Activated CD8-positive, alpha-beta memory T cell treated with anti-CD3 and anti-CD28 coated beads, Interleukin-2, amount 50 U/mL, for 24 hours (primary cell): ENCODE measurements at regions not wholly inside any gene's neighbourhood (a gene's known extent, or its start where the extent isn't known, plus 50 kb on each side); places are given as distances from the start of the nearest gene placed in this dataset.

ENCODE experiments used
- DNase-seq: peaks from one replicate; pipeline ENCODE4 v3.0.0-alpha.2; 2020; ENCODE audit errors: extremely low read depth

DNA sequence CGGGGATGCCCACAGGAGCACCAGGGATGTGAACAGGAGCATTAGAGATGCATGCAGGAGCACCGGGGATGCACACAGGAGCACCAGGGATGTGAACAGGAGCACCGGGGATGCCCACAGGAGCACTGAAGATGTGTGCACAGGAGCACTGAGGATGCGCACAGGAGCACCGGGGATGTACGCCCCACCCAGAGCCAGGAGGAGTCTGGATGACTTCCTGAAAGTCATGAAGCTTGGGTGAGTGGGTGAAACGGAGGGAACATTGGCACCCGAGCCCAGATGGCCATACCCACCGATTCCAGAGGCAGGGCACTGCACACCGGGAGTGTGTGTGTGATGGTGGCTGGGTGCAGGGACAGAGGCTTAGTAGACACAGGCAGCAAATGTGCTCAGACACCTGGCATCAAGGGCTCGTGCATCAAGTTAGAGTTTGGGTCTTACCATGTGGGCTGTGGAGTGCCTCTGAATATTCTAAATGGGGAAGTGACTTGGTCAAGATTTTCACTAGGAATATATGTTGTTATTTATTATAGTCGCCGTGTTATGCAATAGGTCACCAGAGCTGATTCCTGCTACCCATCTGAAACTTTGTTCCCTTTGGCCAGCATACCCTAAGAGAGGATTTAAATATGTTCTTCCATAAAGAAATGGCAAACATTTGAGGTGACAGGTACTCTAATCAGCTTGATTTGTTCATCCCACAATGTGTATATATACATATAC is 365.8 kb upstream of the MYT1L start:
- DNase-seq = no peak

GRCh38 chr2:2696325-2696724 is 365.2 kb upstream of the MYT1L start:
- DNase-seq = no peak

GRCh38 chr2:2694746-2695145 is 363.7 kb upstream of the MYT1L start:
- no peak for DNase-seq

DNA sequence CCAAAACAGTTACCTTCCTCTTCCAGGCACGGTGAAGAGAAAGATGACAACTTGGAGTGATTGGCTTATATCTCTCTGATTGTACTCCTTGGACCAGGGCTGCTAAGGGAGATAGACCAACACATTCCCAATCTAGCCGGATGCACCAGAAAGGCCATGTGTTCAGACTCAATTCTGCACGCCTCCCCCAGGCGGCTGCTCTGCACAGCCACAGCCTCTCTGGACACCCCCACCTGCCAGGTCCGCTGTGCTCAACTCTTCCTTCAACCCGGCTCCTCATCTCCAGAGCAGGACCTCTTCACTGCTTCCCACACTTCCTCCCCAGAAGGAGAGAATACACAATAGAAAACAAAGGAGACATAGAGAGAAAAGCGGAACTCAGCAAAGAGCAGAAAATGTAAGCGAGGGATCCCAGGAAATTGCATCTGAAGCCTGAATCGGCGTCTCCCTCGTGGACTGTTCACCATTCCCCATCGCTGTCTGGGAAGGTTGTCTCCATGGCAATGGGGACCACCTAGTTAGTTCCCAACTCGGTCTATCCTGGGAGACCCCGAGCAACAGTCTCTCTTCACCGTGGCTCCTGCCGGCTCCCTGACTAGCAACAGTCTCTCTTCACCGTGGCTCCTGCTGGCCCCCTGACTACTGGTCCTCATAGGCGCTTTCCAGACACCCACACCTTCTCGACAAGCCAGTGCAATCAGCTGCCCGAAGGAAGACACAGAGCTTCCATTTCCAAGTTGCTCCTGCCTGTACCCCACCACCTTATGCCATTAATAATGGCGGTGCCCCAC is 361.7 kb upstream of the MYT1L start:
- DNase-seq = no peak

DNA sequence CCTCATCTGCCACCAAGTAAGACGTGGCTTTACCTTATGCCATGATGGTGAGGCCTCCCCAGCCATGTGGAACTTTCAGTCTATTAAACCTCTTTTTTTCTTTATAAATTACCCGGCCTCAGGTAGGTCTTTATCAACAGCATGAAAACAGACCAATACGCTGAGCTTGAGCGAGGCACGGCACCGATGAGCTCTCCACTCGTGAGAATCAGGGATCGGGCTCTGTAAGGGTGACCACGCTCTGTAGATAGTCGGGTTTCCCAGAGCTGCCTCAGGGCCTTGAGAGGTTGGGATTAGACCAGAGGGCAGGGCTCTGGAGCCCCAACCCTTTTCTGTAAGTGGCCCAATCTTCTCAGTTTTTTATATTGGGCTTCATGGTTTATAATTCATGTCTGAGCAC is 360.3 kb upstream of the MYT1L start:
- DNase-seq = no peak

DNA sequence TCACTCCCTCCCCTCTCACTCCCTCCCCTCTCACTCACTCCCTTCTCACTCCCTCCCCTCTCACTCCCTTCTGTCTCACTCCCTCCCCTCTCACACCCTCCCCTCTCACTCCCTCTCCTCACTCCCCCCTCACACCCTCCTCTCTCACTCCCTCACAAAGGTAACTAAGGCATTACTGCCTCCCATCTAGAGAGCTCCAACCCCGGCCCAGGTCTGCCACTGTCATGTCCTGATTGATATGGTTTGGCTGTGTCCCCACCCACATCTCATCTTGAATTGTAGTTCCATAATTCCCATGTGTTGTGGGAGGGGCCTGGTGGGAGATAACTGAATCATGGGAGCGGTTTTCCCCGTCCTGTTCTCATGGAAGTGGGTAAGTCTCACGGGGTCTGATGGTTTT is 359.9 kb upstream of the MYT1L start:
- no peak for DNase-seq

- no peak for DNase-seq
Observed at GRCh38 chr2:2689306-2689705, 358.2 kb upstream of the MYT1L start.

DNA sequence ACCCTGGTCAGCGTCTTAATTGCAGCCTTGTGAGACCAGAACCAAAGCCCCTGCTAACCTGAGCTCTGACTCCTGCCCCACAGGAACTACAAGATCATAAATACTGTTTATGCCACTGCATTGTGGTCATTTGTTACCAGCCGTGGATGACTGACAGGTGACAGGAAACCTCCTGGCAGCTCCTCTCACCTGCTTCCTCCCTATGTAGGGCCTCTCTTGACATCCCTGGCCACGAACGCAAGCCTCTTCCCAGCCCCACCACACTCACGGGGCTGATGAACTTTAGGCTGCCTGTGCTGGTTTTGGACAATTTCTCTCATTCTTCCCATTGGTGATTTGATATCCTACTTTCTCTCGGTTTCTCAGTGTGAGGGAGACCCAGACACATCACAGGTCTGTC is 357.2 kb upstream of the MYT1L start:
- DNase-seq = no peak

DNA sequence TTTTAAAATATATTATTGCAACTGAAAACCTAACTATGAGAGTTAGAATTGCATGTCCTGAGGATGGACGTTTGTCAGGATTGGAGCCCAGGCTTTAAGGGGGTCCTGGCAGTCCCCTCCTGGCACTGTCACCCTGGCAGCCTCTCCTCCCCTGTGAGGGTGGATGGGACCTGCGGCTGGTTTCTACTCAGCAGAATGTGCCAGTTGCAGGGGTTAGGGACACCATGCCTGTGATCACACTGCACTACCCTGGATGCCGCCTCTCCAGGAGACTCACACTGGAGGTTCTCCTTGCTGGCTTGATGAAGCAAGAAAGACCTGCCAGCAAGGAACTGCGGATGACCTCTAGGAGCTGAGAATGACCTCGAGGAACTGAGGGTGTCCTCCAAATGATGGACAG is 356.7 kb upstream of the MYT1L start:
- DNase-seq = no peak

DNA sequence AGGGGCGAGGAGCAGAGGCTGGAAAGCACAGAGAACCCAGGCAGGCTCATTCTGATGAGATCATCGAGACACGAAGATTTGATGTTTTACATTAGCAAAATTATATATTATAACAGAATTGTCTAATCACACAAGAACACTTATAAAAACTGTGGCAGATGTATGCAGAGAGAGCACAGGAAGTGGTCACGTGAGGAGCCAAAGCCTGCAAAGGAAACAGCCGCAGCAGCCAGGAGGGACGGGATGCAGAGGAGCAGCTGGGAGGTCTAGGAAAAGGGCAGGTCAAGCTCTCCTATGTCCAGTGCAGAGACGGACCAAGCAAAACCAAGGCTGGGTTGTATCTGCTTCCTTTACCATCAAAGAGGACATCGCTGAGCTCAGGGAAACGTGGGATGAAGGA is 355.1 kb upstream of the MYT1L start:
- no peak for DNase-seq

GRCh38 chr2:2683606-2684224 is 352.6 kb upstream of the MYT1L start:
- DNase-seq = no peak

DNA sequence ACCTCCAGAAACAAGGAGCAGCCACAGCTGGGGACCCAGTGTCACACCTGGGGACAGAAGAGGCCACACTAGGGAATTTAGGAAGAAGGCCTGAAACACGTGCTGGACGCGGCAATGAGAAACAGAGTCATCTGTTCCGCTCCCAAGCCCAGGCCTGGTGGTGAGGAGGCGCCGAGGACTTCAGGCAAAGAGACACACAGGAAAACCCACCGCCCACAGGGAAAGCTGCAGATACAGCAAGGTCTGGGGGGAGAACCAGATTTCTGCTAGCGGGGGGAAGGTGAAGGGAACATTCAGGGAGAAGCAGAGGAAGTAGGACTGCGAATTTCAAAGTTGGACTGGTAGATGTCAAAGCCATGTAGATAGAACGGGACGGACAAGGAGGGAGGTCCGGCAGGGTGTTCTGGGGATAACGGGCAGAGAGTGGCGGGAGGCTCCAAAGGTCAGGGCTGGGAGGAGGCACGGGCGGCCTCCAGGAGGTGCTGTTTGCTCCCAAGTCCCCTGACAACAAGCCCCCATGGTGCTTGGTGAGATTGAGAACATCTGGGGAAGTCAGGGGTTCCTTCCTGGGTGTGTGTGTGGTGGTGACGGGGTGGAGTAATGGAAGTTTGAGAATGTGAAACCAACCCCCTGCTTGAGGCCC is 351.7 kb upstream of the MYT1L start:
- DNase-seq = no peak

- no peak for DNase-seq
Observed at GRCh38 chr2:2681711-2682251, 350.7 kb upstream of the MYT1L start.

DNA sequence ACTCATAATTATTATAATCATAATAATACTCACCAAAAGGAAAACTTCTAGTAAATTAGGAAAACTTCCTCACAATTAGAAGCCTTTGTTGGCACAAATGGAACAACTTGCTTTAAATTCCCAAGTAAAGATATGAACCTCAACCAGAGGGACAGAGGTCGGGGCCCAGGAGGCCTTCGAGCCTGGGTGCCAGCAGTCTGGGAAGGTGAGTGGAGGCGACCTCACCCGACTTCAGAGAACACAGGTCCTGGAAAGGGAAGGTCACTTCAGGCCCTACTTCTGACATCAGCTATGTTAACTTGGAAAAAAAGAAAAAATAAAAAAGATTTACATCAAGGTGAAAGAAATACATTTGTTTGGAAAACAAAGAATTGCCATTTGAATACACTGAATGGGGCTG is 350.0 kb upstream of the MYT1L start:
- no peak for DNase-seq

DNA sequence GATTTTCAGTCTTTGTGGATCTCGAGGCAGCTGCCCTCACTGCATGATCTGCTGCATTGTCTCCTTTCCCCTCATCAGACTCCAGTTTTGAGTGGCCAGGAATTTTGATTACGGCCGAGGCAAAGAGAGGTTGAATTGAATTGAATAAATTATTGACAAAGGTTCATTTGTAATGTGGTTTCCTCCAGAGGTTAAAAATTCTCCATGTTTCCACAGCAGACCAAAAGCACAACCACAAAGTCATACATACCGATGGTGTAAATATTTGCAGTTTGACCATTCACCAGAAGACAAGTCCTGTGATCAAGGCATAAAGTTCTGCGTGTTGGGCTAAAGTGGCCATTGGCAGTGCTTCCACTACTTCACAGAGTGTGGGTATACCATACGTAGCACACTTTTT is 343.8 kb upstream of the MYT1L start:
- DNase-seq = no peak

GRCh38 chr2:2673406-2673805 is 342.3 kb upstream of the MYT1L start:
- no peak for DNase-seq

DNA sequence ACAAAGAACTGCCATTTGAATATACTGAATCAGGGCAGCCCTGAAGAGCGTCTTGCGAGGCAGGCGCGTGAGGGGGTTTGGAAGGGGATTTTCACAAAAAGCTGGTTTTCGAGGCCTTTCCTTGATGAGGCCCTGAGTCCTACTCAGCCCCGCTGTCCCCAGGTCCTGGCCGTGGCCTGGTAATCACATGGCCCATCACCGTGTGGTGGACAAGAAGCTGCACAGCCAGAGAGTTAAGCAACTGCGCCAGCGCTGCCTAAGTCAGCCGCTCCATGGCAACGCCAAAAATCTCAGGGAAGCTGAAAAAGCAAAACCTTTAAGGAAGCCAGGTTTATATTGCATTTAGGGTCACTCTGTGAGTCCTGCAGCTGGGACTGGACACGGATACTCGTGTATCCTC is 341.2 kb upstream of the MYT1L start:
- no peak for DNase-seq

DNA sequence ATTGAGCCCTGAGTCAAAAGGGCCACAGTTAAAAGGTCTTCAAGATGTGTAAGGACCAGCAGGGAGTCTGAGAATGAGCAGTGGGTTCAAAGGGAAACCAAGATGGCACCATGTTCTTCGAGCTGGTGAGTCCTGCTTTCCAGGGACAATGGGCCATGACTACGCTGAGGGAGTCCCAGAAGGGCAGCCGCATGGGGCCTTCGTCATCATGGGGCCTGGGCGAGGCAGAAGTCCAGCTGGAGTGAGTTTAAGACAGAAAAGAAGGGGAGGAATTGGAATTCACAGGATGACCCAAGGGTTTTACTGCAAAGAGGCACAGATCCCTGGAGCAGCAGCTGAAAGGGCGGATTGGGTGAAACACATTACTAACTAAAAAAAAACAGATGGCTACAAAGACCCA is 340.8 kb upstream of the MYT1L start:
- DNase-seq = no peak

GRCh38 chr2:2669316-2669715 is 338.2 kb upstream of the MYT1L start:
- DNase-seq = no peak

DNA sequence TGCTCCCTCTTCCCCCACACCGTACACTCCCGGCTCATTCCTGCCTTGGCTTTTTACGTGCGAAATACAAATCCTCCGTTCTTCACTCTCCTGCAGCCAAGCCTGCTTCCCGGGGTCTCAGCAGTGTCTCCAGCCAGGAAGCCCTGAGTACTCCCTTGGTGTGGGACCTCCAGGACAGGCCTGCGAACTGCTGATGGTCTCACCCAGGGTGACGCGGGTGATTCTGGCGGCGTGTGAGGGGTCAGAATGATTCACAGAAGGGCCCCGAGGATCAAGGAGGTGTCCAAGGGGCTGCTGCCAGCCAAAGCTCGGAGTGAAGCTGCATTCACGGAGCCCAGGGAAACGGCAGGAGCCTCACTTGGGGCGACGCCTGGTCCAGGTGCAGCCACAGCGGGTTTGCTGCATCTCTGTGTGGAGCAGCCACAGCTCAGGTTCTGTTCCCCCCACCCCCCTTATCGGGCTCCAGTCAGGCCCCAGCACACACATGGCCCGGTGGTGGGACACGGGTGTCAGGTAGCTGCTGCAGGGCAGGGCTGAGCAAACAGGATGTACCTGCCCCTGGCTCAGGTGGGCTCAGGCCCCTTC is 337.7 kb upstream of the MYT1L start:
- DNase-seq = no peak

GRCh38 chr2:2667690-2668089 is 336.6 kb upstream of the MYT1L start:
- DNase-seq = no peak

- no peak for DNase-seq
Observed at GRCh38 chr2:2665834-2666133, 334.7 kb upstream of the MYT1L start.
